Adipocyte (in vitro differentiated cells): ENCODE measurements at regions not wholly inside any gene's neighbourhood (a gene's known extent, or its start where the extent isn't known, plus 50 kb on each side); places are given as distances from the start of the nearest gene placed in this dataset.
A peak's percentile ranks its signal among the peaks of the same experiment; 100 is the strongest.
"Not testable (repeated sequence)": the region's sequence is repeated elsewhere in the genome, so short reads cannot be mapped to it uniquely, and the experiment has no call there.

Experiments
- DNase-seq: peaks from one replicate; pipeline ENCODE4 v3.0.0-alpha.2; 2015; ENCODE audit warnings: low read depth
- H3K27me3 ChIP-seq: replicated peaks from 2 replicates; pipeline ENCODE4 v1.7.0; 2013; ENCODE audit warnings: mild to moderate bottlenecking, low read length, moderate library complexity; ENCODE audit not compliant: control insufficient read depth, insufficient read depth
- H3K36me3 ChIP-seq: 2 replicates; pipeline ENCODE4 v1.7.0; 2013; ENCODE audit warnings: low read length, mild to moderate bottlenecking, moderate library complexity; ENCODE audit not compliant: control insufficient read depth, insufficient read depth, severe bottlenecking
- H3K4me1 ChIP-seq: 2 replicates; pipeline ENCODE4 v1.7.0; 2013; ENCODE audit warnings: mild to moderate bottlenecking, low read length, moderate library complexity; ENCODE audit not compliant: control insufficient read depth, insufficient read depth
- H3K4me3 ChIP-seq: 2 replicates; pipeline ENCODE4 v1.7.0; 2013; ENCODE audit warnings: mild to moderate bottlenecking, low read length, moderate library complexity
- H3K9ac ChIP-seq: 2 replicates; pipeline ENCODE4 v1.7.0; 2013; ENCODE audit warnings: mild to moderate bottlenecking, low read length, moderate library complexity
- H3K9me3 ChIP-seq: 2 replicates; pipeline ENCODE4 v1.7.0; 2013; ENCODE audit warnings: mild to moderate bottlenecking, low read length, moderate library complexity; ENCODE audit not compliant: control insufficient read depth

- Histone ChIP-seq H3K4me3 (no peak overlapping the region), H3K36me3 (no peaks in the 10 kb centered on the region), H3K9ac (no peak overlapping the region), H3K27me3 (peaks cover 4% of the 10 kb centered on the region), H3K9me3 (no peaks in the 10 kb centered on the region), H3K4me1 (no peaks in the 10 kb centered on the region)
- no peak for DNase-seq
These were observed 156.4 kb upstream of the RAB6C start for GRCh38 chr2:129823044-129823443.

GRCh38 chr2:129827311-129828090, 152.0 kb upstream of the RAB6C start:
- Histone ChIP-seq H3K4me1 (no peaks in the 10 kb centered on the region), H3K27me3 (peaks cover 9% of the 10 kb centered on the region), H3K9me3 (peaks cover 26% of the 10 kb centered on the region), H3K9ac (no peak overlapping the region), H3K4me3 (no peak overlapping the region), H3K36me3 (no peaks in the 10 kb centered on the region)
- no peak for DNase-seq

GRCh38 chr2:129828792-129829191, 150.7 kb upstream of the RAB6C start:
- no peaks in the 10 kb centered on the region for H3K4me1 ChIP-seq
- no peak overlapping the region for H3K9ac ChIP-seq
- no peaks in the 10 kb centered on the region for H3K36me3 ChIP-seq
- H3K9me3 ChIP-seq, result peaks cover 26% of the 10 kb centered on the region
- H3K4me3 ChIP-seq, result no peak overlapping the region
- peaks cover 9% of the 10 kb centered on the region for H3K27me3 ChIP-seq
- no peak for DNase-seq

- no peak overlapping the region for H3K9ac ChIP-seq
- no peak overlapping the region for H3K4me3 ChIP-seq
- no peak for DNase-seq
- H3K4me1 ChIP-seq, result no peaks in the 10 kb centered on the region
- peaks cover 9% of the 10 kb centered on the region for H3K27me3 ChIP-seq
- H3K9me3 ChIP-seq, result peaks cover 26% of the 10 kb centered on the region
- no peaks in the 10 kb centered on the region for H3K36me3 ChIP-seq
These were observed 149.9 kb upstream of the RAB6C start for GRCh38 chr2:129829588-129829987.

GRCh38 chr2:129831018-129831417, 148.4 kb upstream of the RAB6C start:
- H3K36me3 ChIP-seq, result no peaks in the 10 kb centered on the region
- DNase-seq, result no peak

GRCh38 chr2:129833465-129833864, 146.0 kb upstream of the RAB6C start:
- not testable (repeated sequence) for H3K27me3 ChIP-seq, H3K4me3 ChIP-seq

More at GRCh38 chr2:129831018-129831417, 148.4 kb upstream of the RAB6C start:
- no peak overlapping the region for H3K9ac ChIP-seq
- peaks cover 26% of the 10 kb centered on the region for H3K9me3 ChIP-seq
- H3K4me3 ChIP-seq, result no peak overlapping the region
- H3K27me3 ChIP-seq, result peaks cover 9% of the 10 kb centered on the region
- no peaks in the 10 kb centered on the region for H3K4me1 ChIP-seq

GRCh38 chr2:129847043-129847442, 132.4 kb upstream of the RAB6C start:
- no peak for DNase-seq
- Histone ChIP-seq H3K9ac (no peak overlapping the region), H3K4me3 (no peak overlapping the region), H3K27me3 (no peaks in the 10 kb centered on the region), H3K9me3 (no peaks in the 10 kb centered on the region), H3K36me3 (no peaks in the 10 kb centered on the region), H3K4me1 (peaks cover 3% of the 10 kb centered on the region)

More at GRCh38 chr2:129833465-129833864, 146.0 kb upstream of the RAB6C start:
- peaks cover 26% of the 10 kb centered on the region for H3K9me3 ChIP-seq
- DNase-seq, H3K9ac ChIP-seq, H3K4me1 ChIP-seq, H3K36me3 ChIP-seq: not testable (repeated sequence)

DNA sequence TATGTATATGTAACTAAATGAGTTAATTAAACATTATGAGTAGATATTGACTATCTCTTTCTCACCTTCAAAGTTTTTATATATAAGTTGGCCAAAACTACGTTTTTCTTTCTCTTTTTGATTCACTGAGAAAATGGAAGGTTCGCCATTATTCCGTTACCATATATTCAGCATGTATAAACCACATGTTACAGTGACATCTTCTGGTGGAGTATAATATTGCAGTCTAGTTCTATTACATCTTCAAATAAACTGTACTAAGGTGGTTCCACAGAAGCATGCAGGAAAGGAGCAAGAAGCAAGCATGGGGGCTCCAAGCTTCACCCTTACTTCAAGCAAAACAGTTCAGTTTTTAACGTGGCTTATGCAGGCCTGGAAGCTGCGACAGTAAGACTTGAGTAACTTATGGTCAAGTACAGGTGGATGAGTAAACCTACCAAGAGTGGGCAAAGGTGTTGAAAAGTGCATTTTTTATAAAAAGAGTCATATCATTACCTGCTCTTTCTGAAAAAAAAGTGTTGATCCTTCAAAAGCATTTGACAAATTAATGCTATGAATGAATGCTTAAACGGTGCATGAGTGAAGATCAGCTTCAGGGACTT, 129.8 kb upstream of the RAB6C start:
- no peak overlapping the region for H3K4me3 ChIP-seq
- H3K27me3 ChIP-seq, result no peaks in the 10 kb centered on the region
- no peaks in the 10 kb centered on the region for H3K9me3 ChIP-seq
- peak; percentile 91 for DNase-seq
- H3K4me1 ChIP-seq, result peaks cover 3% of the 10 kb centered on the region
- H3K9ac ChIP-seq, result no peak overlapping the region
- H3K36me3 ChIP-seq, result no peaks in the 10 kb centered on the region

DNA sequence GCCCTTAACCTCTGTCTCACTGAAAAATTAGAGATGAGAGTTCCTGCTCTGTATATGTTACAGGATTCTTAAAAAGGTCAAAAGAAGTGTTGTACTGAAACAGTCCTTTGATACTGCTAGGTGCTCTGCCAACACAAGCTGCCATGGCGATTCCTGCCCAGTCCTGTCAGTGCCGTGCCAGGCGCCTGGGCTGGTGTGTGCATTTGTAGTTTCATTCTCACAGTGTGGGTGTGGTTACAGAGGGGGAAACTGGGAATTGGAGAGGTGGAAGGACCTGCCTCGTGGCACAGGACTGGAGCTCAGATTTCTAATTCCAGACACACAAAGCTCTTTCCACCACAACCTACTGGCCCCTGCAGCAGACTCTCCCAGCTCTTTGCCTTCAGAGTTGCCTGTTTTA, 122.3 kb upstream of the RAB6C start:
- Histone ChIP-seq H3K9me3 (no peaks in the 10 kb centered on the region), H3K4me1 (no peaks in the 10 kb centered on the region), H3K27me3 (no peaks in the 10 kb centered on the region), H3K36me3 (no peaks in the 10 kb centered on the region), H3K9ac (no peak overlapping the region), H3K4me3 (no peak overlapping the region)
- DNase-seq, result no peak

DNA sequence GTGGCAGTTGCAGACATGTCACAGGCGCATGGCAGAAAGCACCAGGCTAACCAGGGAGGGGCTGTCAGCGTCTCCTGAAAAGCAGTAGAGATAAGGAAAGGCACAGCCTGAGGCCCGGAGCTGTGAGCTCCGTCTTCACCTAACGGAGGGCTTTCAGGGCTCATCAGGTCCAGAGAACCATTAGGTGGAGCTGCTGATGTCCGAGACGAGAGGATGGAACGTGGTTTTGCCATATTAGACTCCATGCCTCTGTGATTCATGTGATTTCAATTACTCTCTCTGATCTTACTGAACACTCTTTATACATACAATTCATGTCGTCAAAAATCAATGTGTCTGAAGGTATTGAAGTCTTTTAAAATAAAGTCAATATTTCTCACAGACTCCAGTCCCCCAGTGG, 120.3 kb upstream of the RAB6C start:
- DNase-seq, result no peak
- H3K4me1 ChIP-seq, result no peaks in the 10 kb centered on the region
- H3K9ac ChIP-seq, result no peak overlapping the region
- no peaks in the 10 kb centered on the region for H3K9me3 ChIP-seq
- no peaks in the 10 kb centered on the region for H3K36me3 ChIP-seq
- no peaks in the 10 kb centered on the region for H3K27me3 ChIP-seq
- H3K4me3 ChIP-seq, result no peak overlapping the region

GRCh38 chr2:129860088-129860487, 119.4 kb upstream of the RAB6C start:
- Histone ChIP-seq H3K4me3 (no peak overlapping the region), H3K9me3 (no peaks in the 10 kb centered on the region), H3K9ac (no peak overlapping the region), H3K4me1 (no peaks in the 10 kb centered on the region), H3K36me3 (no peaks in the 10 kb centered on the region), H3K27me3 (no peaks in the 10 kb centered on the region)
- DNase-seq, result no peak
